IPS-18c (cell line): ENCODE measurements at regions not wholly inside any gene's neighbourhood (a gene's known extent, or its start where the extent isn't known, plus 50 kb on each side); places are given as distances from the start of the nearest gene placed in this dataset.
"Not testable (repeated sequence)": the region's sequence is repeated elsewhere in the genome, so short reads cannot be mapped to it uniquely, and the experiment has no call there.

Experiments
- H3K4me3 ChIP-seq: 2 replicates; pipeline ENCODE4 v1.7.0; 2013; ENCODE audit warnings: low read depth, mild to moderate bottlenecking, low read length, moderate library complexity; ENCODE audit not compliant: insufficient read depth
- H3K9me3 ChIP-seq: one replicate; pipeline ENCODE4 v1.6.1; 2013; ENCODE audit warnings: mild to moderate bottlenecking, low read length, moderate library complexity; ENCODE audit not compliant: control insufficient read depth, insufficient read depth

GRCh38 chr9:95725045-95725444, 150.4 kb upstream of the ERCC6L2 start:
- Histone ChIP-seq H3K4me3 (no peak overlapping the region), H3K9me3 (no peaks in the 10 kb centered on the region)

GRCh38 chr9:95724253-95724991, 151.1 kb upstream of the ERCC6L2 start:
- Histone ChIP-seq H3K9me3 (no peaks in the 10 kb centered on the region), H3K4me3 (no peak overlapping the region)

- Histone ChIP-seq H3K9me3 (no peaks in the 10 kb centered on the region), H3K4me3 (no peak overlapping the region)
These were observed 153.3 kb upstream of the ERCC6L2 start for GRCh38 chr9:95722141-95722540.

GRCh38 chr9:95721061-95721531, 154.4 kb upstream of the ERCC6L2 start:
- H3K4me3 ChIP-seq, result no peak overlapping the region
- no peaks in the 10 kb centered on the region for H3K9me3 ChIP-seq

- H3K9me3 ChIP-seq, result no peaks in the 10 kb centered on the region
- H3K4me3 ChIP-seq, result no peak overlapping the region
These were observed 155.0 kb upstream of the ERCC6L2 start for GRCh38 chr9:95720496-95720895.

GRCh38 chr9:95719354-95719753, 156.1 kb upstream of the ERCC6L2 start:
- H3K4me3 ChIP-seq, result no peak overlapping the region
- H3K9me3 ChIP-seq, result no peaks in the 10 kb centered on the region

- no peak overlapping the region for H3K4me3 ChIP-seq
- no peaks in the 10 kb centered on the region for H3K9me3 ChIP-seq
These were observed 157.2 kb upstream of the ERCC6L2 start for GRCh38 chr9:95718263-95718662.

GRCh38 chr9:95715868-95716435, 159.5 kb upstream of the ERCC6L2 start:
- Histone ChIP-seq H3K4me3 (no peak overlapping the region), H3K9me3 (no peaks in the 10 kb centered on the region)

GRCh38 chr9:95710446-95710845, 165.0 kb upstream of the ERCC6L2 start:
- H3K4me3 ChIP-seq, result no peak overlapping the region
- no peaks in the 10 kb centered on the region for H3K9me3 ChIP-seq

GRCh38 chr9:95696701-95697100, 178.8 kb upstream of the ERCC6L2 start:
- H3K4me3 ChIP-seq, result no peak overlapping the region
- H3K9me3 ChIP-seq, result peaks cover 2% of the 10 kb centered on the region

- H3K4me3 ChIP-seq, result no peak overlapping the region
- H3K9me3 ChIP-seq, result peaks cover 2% of the 10 kb centered on the region
These were observed 174.7 kb upstream of the PTCH1 start for GRCh38 chr9:95691435-95691834.

GRCh38 chr9:95689669-95690068, 172.9 kb upstream of the PTCH1 start:
- Histone ChIP-seq H3K9me3 (no peaks in the 10 kb centered on the region), H3K4me3 (no peak overlapping the region)

GRCh38 chr9:95684516-95684915, 167.7 kb upstream of the PTCH1 start:
- Histone ChIP-seq H3K9me3 (no peaks in the 10 kb centered on the region), H3K4me3 (no peak overlapping the region)

GRCh38 chr9:95680306-95680705, 163.5 kb upstream of the PTCH1 start:
- H3K9me3 ChIP-seq, H3K4me3 ChIP-seq: not testable (repeated sequence)

GRCh38 chr9:95679874-95680273, 163.1 kb upstream of the PTCH1 start:
- Histone ChIP-seq H3K4me3 (no peak overlapping the region), H3K9me3 (peaks cover 8% of the 10 kb centered on the region)

- H3K9me3 ChIP-seq, result peaks cover 8% of the 10 kb centered on the region
- H3K4me3 ChIP-seq, result no peak overlapping the region; the same call in 1 of the 2 replicates
These were observed 162.0 kb upstream of the PTCH1 start for GRCh38 chr9:95678759-95679158.

- Histone ChIP-seq H3K9me3 (no peaks in the 10 kb centered on the region), H3K4me3 (no peak overlapping the region)
These were observed 153.4 kb upstream of the PTCH1 start for GRCh38 chr9:95670122-95670521.

- H3K9me3 ChIP-seq, result no peaks in the 10 kb centered on the region
- H3K4me3 ChIP-seq, result no peak overlapping the region
These were observed 152.5 kb upstream of the PTCH1 start for GRCh38 chr9:95669253-95669652.

- no peaks in the 10 kb centered on the region for H3K9me3 ChIP-seq
- no peak overlapping the region for H3K4me3 ChIP-seq
These were observed 151.0 kb upstream of the PTCH1 start for GRCh38 chr9:95667789-95668188.
